OCI-LY1 (cell line): ENCODE measurements at regions not wholly inside any gene's neighbourhood (a gene's known extent, or its start where the extent isn't known, plus 50 kb on each side); places are given as distances from the start of the nearest gene placed in this dataset.

Experiments
- H2AFZ ChIP-seq: fragments of 200-600 bp; sonication (generic), shearing (Covaris generic); 2 replicates; pipeline ENCODE4 v1.6.0; 2014; ENCODE audit warnings: antibody characterized with exemption, mild to moderate bottlenecking, low read length
- H3F3A ChIP-seq: fragments of 200-600 bp; sonication (generic), shearing (Covaris generic); 2 replicates; pipeline ENCODE4 v1.6.0; 2014; ENCODE audit warnings: mild to moderate bottlenecking, antibody characterized with exemption, low read length, moderate library complexity; ENCODE audit not compliant: insufficient read depth
- H3K27ac ChIP-seq: fragments of 200-600 bp; sonication (generic); 2 replicates; pipeline ENCODE4 v1.5.1; 2014; ENCODE audit warnings: low read length, mixed run types, mild to moderate bottlenecking, low read depth; ENCODE audit not compliant: poor library complexity, severe bottlenecking
- H3K27me3 ChIP-seq: fragments of 200-600 bp; sonication (generic); 2 replicates; pipeline ENCODE4 v1.6.0; 2014; ENCODE audit warnings: antibody characterized with exemption, mild to moderate bottlenecking, low read length, moderate library complexity; ENCODE audit not compliant: insufficient read depth
- H3K36me3 ChIP-seq: fragments of 200-600 bp; sonication (generic); 2 replicates; pipeline ENCODE4 v1.6.1; 2014; ENCODE audit warnings: mild to moderate bottlenecking, antibody characterized with exemption, low read length, moderate library complexity, mixed read lengths; ENCODE audit not compliant: insufficient read depth
- H3K4me1 ChIP-seq: fragments of 200-600 bp; sonication (generic); 2 replicates; pipeline ENCODE4 v1.5.1; 2014; ENCODE audit warnings: mild to moderate bottlenecking, low read length, moderate library complexity; ENCODE audit not compliant: insufficient read depth, severe bottlenecking
- H3K4me2 ChIP-seq: fragments of 200-600 bp; sonication (generic), shearing (Covaris generic); 2 replicates; pipeline ENCODE4 v1.6.1; 2014; ENCODE audit warnings: low read length
- H3K4me3 ChIP-seq: fragments of 200-600 bp; sonication (generic); 2 replicates; pipeline ENCODE4 v1.5.1; 2014; ENCODE audit warnings: low read length, low read depth, mild to moderate bottlenecking, mixed read lengths; ENCODE audit not compliant: poor library complexity, severe bottlenecking
- H3K79me2 ChIP-seq: fragments of 200-600 bp; shearing (Covaris generic); 2 replicates; pipeline ENCODE4 v1.6.1; 2016; ENCODE audit warnings: mixed run types, low read length, mixed read lengths; ENCODE audit not compliant: insufficient read depth
- H3K9ac ChIP-seq: fragments of 200-600 bp; sonication (generic), shearing (Covaris generic); 2 replicates; pipeline ENCODE4 v1.6.1; 2014; ENCODE audit warnings: mild to moderate bottlenecking, low read length, mixed read lengths
- H3K9me2 ChIP-seq: fragments of 200-600 bp; sonication (generic), shearing (Covaris generic); 2 replicates; pipeline ENCODE4 v1.6.1; 2014; ENCODE audit warnings: low read depth, mild to moderate bottlenecking, low read length, mixed read lengths
- H3K9me3 ChIP-seq: fragments of 200-600 bp; shearing (Covaris generic); 2 replicates; pipeline ENCODE4 v1.6.1; 2014; ENCODE audit warnings: low read length, mixed read lengths
- H4K20me1 ChIP-seq: fragments of 200-600 bp; sonication (generic), shearing (Covaris generic); 2 replicates; pipeline ENCODE4 v1.6.0; 2016; ENCODE audit warnings: mild to moderate bottlenecking, low read length; ENCODE audit not compliant: insufficient read depth
- CTCF ChIP-seq: fragments of 200-600 bp; sonication (generic), shearing (Covaris generic); IDR thresholded peaks from 2 replicates; pipeline ENCODE4 v1.5.1; 2017; ENCODE audit warnings: mild to moderate bottlenecking, antibody characterized with exemption, low read length, moderate library complexity, mixed read lengths
- EZH2 ChIP-seq: fragments of 200-600 bp; sonication (generic), shearing (Covaris generic); IDR thresholded peaks from 2 replicates; pipeline ENCODE4 v1.8.0; 2017; ENCODE audit warnings: borderline replicate concordance, mixed run types, mild to moderate bottlenecking, antibody characterized with exemption, low read length, moderate library complexity, mixed read lengths

GRCh38 chr12:78584695-78585094 lies 279.9 kb upstream of the SYT1 start:
- H3K36me3 ChIP-seq = no peaks in the 10 kb centered on the region
- H2AFZ ChIP-seq = no peak overlapping the region
- no peaks in the 10 kb centered on the region for H3K9me2 ChIP-seq
- no peaks in the 10 kb centered on the region for H3K4me1 ChIP-seq
- no peak overlapping the region for H3K9ac ChIP-seq
- no peak overlapping the region for H3K4me3 ChIP-seq
- no peaks in the 10 kb centered on the region for H3K79me2 ChIP-seq
- H4K20me1 ChIP-seq = no peaks in the 10 kb centered on the region
- no peaks in the 10 kb centered on the region for H3F3A ChIP-seq
- no peak overlapping the region for H3K4me2 ChIP-seq
- TF ChIP-seq CTCF (peak; percentile 37; the same call in 1 of the 2 replicates), EZH2 (no peak)
- no peaks in the 10 kb centered on the region for H3K27me3 ChIP-seq
- H3K27ac ChIP-seq = no peak overlapping the region
- no peaks in the 10 kb centered on the region; the same call in 1 of the 2 replicates for H3K9me3 ChIP-seq

- Histone ChIP-seq H3K27ac (no peak overlapping the region), H3K27me3 (no peaks in the 10 kb centered on the region), H3K4me2 (no peak overlapping the region), H4K20me1 (no peaks in the 10 kb centered on the region), H3K9me3 (no peaks in the 10 kb centered on the region; the same call in 1 of the 2 replicates), H3K36me3 (no peaks in the 10 kb centered on the region), H3K9ac (no peak overlapping the region), H2AFZ (no peak overlapping the region), H3F3A (no peaks in the 10 kb centered on the region), H3K4me1 (no peaks in the 10 kb centered on the region), H3K9me2 (no peaks in the 10 kb centered on the region), H3K4me3 (no peak overlapping the region), H3K79me2 (no peaks in the 10 kb centered on the region)
- TF ChIP-seq EZH2 (no peak), CTCF (no peak)
These were observed 279.4 kb upstream of the SYT1 start for GRCh38 chr12:78585132-78585531.

- TF ChIP-seq CTCF = no peak
- TF ChIP-seq EZH2 = no peak
These were observed 277.8 kb upstream of the SYT1 start for GRCh38 chr12:78586790-78587189.

More at GRCh38 chr12:78586790-78587189, 277.8 kb upstream of the SYT1 start:
- Histone ChIP-seq H3K27me3 (no peaks in the 10 kb centered on the region), H3K9me2 (no peaks in the 10 kb centered on the region), H3K79me2 (no peaks in the 10 kb centered on the region), H3F3A (no peaks in the 10 kb centered on the region), H3K36me3 (no peaks in the 10 kb centered on the region), H3K27ac (no peak overlapping the region), H3K9me3 (no peaks in the 10 kb centered on the region; the same call in 1 of the 2 replicates), H4K20me1 (no peaks in the 10 kb centered on the region), H3K4me1 (no peaks in the 10 kb centered on the region), H3K4me2 (no peak overlapping the region), H3K4me3 (no peak overlapping the region), H2AFZ (no peak overlapping the region), H3K9ac (no peak overlapping the region)
